GM04503 (cell line): ENCODE measurements at regions not wholly inside any gene's neighbourhood (a gene's known extent, or its start where the extent isn't known, plus 50 kb on each side); places are given as distances from the start of the nearest gene placed in this dataset.

Experiments used
- DNase-seq: peaks from one replicate; pipeline ENCODE4 v3.0.0-alpha.2; 2012; ENCODE audit warnings: low read depth

DNA sequence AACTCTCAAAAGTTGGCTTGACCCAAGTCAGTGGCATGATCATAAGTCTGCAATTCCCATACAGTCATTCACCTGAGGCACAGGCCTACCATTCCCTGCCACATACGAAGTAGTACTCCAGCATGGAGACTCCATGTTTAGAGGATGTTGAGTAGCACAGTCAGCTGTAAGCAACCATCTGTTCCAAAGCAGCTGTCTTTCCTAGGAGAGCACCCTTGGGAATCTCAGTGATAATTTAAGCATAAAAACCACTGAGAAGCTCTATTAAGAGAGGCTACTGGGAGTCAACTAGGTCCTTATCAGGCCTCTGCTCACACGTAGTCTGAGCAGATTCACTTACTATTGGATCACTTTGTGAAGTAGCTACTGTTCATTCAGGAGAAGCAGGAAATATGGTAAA is 61.6 kb upstream of the UNC5B start:
- DNase-seq, result no peak

DNA sequence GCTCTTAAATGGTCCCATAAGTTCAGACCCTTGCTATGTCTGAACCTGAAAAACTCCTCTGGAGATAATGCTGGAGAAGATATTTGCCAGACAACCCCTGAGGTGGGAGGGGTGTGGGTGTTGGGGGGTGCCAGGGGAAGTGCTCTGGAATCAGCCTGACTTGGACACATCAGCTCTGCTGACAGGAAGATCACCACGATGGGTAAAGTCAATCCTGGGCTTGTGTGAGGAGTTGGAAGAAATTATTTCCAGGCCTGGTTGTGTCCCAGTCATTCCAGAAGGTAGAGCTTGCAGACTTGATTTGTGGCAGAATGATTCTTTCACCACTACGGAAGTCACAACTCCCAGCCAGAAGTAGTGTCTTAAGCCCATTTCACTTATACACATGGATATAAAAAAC is 60.3 kb upstream of the UNC5B start:
- DNase-seq, result no peak

DNA sequence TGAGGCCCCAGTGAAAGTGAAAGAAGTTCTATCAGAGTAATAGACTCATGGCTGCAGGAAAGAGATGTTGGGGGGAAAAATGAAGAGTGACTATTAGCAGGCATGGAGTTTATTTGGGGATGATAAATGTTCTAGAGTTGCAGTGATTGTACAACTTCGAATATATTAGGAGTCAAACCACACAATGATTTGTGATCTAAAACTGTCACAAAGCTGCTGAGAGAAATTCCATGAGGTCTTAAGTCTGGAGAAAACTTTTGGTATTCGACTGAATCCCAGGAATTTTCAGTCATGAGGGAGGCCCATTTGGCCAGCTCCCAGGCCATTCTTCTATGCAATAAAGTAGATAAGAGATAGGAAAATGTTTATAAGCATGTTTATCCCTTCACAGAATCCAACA is 55.9 kb upstream of the UNC5B start:
- DNase-seq, result no peak

DNA sequence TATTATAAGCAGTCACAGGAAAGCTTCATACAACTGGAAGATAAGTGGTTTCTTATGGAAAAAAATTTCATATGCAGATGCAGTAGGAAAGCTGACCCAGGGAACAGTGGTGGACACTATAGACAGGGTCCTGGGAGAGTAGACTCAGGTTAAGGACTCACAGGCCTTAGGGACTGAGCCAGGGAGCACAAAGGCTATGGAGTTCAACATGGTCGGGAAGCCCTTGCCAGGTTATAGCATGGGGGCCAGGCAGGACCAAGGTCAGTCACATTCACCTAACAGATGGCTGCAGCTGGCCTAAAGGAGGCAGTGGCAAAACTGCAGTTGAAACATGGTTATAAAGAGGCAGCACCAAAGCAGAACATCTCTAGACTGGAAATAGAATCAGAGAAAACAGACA is 54.9 kb upstream of the UNC5B start:
- no peak for DNase-seq

DNA sequence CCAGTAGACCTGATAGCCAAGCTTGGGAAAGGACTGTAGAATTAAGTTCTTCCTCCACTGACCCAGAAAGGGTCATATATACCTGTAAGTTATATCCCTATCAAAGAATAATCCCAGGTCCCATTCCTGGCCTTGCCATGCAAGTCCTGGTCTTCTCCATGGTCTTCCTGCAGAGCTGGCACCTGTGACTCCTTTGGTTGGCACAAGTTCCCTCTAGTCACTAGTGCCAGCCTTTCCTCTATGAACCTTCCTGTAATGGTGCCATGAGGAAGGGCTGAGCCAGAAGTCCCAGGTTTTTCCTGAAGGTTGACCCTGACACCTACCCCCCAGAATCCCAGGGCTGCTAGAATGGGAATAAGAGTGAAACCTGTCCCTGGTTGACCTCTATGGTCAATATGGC is 54.1 kb upstream of the UNC5B start:
- DNase-seq, result no peak

DNA sequence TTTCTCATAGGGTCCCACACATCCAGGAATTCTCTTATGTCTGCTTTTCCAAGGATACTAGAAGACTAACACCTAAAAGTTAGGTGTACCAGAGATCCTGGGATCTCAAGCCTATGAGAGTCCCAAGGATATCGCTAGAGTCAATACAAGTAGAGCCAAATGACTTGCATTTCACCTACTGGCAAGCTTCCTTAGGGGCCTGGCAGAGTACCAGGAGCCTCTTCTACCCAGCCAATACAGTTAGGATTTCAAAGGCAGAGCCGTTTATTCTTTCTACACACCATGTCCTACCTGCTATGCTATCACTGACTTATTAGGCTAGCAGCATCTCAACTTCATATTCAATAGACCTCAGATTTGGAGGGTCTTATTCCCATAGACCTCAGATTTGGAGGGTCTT is 53.5 kb upstream of the UNC5B start:
- DNase-seq, result no peak

DNA sequence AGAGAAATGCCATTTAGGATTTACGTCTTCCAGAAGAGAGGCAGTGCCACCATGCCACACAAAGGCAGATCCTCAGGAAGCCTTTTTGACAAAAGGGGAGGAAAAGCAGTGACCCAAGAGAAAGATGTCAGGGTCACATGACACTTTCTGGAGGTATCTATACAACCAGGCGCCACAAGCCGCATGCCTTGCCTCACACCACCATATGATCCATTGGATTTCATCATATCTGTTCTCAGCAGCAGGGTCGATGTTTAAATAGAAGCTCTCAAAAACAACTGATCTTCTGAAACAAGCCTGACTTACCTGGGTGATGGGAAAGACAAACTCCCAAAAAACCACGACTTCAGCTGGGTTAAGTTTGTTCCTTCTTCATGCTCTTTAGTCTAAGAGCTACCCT is 52.5 kb upstream of the UNC5B start:
- DNase-seq, result no peak

DNA sequence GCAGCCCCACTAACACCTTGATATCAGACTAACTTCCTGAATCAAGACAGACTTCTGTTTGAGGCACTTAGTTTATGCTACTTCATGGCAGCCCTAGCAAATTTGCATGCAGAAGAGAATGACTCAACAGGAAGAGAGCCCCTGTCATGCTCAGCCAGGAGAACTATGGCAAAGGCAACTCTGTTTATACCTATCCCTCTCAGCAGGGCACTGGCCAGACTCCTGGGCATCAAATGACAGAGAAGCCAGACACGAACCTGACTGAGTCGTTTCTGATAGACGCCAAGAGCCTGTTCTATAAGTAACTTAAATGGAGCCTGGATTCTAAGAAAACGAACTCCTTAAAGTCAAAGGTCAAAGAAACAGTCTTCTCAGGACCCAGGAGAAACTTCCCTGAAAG is 50.9 kb upstream of the UNC5B start:
- no peak for DNase-seq
